ENCODE measurements at regions not wholly inside any gene's neighbourhood (a gene's known extent, or its start where the extent isn't known, plus 50 kb on each side); places are given as distances from the start of the nearest gene placed in this dataset.

GRCh38 chr7:68470836-68471435 is 1127.3 kb upstream of the AUTS2 start:
- CTCF ChIA-PET = no interaction called here
- no peak overlapping the region for H3K4me3 ChIP-seq (ENCODE audit: low read depth, low read length)
- TF ChIP-seq CTCF (IDR thresholded peaks at IDR 0.05; ENCODE audit: insufficient read depth, low read length, missing control alignments) = no peak
- POLR2A ChIA-PET = no interaction called here
- DNase-seq (ENCODE audit: low read depth, low spot score) = no peak

- CTCF ChIA-PET = no interaction called here
- POLR2A ChIA-PET = no interaction called here
- DNase-seq (ENCODE audit: low read depth, low spot score) = no peak
- no peak for TF ChIP-seq CTCF (IDR thresholded peaks at IDR 0.05; ENCODE audit: insufficient read depth, low read length, missing control alignments)
- H3K4me3 ChIP-seq (ENCODE audit: low read depth, low read length) = no peak overlapping the region
Observed at GRCh38 chr7:68472688-68473087, 1125.6 kb upstream of the AUTS2 start.

- CTCF ChIA-PET = no interaction called here
- no peak overlapping the region for H3K4me3 ChIP-seq (ENCODE audit: low read depth, low read length)
- no peak for DNase-seq (ENCODE audit: low read depth, low spot score)
- POLR2A ChIA-PET = no interaction called here
- no peak for TF ChIP-seq CTCF (IDR thresholded peaks at IDR 0.05; ENCODE audit: insufficient read depth, low read length, missing control alignments)
Observed at GRCh38 chr7:68474661-68475216, 1123.5 kb upstream of the AUTS2 start.

- POLR2A ChIA-PET = no interaction called here
- CTCF ChIA-PET = interaction anchor here (1.1 kb wide), 1 partner anchor 9 kb away, joined by 3 read pairs; no protein-coding TSS in a partner anchor
- DNase-seq (ENCODE audit: low read depth, low spot score) = no peak
- no peak overlapping the region for H3K4me3 ChIP-seq (ENCODE audit: low read depth, low read length)
- TF ChIP-seq CTCF (IDR thresholded peaks at IDR 0.05; ENCODE audit: insufficient read depth, low read length, missing control alignments) = no peak
Observed at GRCh38 chr7:68476966-68477365, 1121.3 kb upstream of the AUTS2 start.

GRCh38 chr7:68478326-68478725 is 1119.9 kb upstream of the AUTS2 start:
- no peak for DNase-seq (ENCODE audit: low read depth, low spot score)
- no peak for TF ChIP-seq CTCF (IDR thresholded peaks at IDR 0.05; ENCODE audit: insufficient read depth, low read length, missing control alignments)
- CTCF ChIA-PET = no interaction called here
- H3K4me3 ChIP-seq (ENCODE audit: low read depth, low read length) = no peak overlapping the region
- POLR2A ChIA-PET = no interaction called here

GRCh38 chr7:68482800-68483199 is 1115.5 kb upstream of the AUTS2 start:
- H3K4me3 ChIP-seq (ENCODE audit: low read depth, low read length) = no peak overlapping the region
- no peak for DNase-seq (ENCODE audit: low read depth, low spot score)
- no peak for TF ChIP-seq CTCF (IDR thresholded peaks at IDR 0.05; ENCODE audit: insufficient read depth, low read length, missing control alignments)
- ChIA-PET POLR2A (no interaction called here), CTCF (no interaction called here)
